ENCODE measurements at regions not wholly inside any gene's neighbourhood (a gene's known extent, or its start where the extent isn't known, plus 50 kb on each side); places are given as distances from the start of the nearest gene placed in this dataset.

- H3K27me3 ChIP-seq (ENCODE audit: insufficient read depth, low read length): no peaks in the 10 kb centered on the region
- H3K9me3 ChIP-seq (ENCODE audit: insufficient read depth, low read depth, low read length): no peaks in the 10 kb centered on the region
- no peak overlapping the region for H3K4me3 ChIP-seq (ENCODE audit: low read length)
- H3K4me1 ChIP-seq (ENCODE audit: insufficient read depth, low read length): no peaks in the 10 kb centered on the region
- no peak overlapping the region for H3K9ac ChIP-seq (ENCODE audit: low read depth, low read length)
- no peaks in the 10 kb centered on the region for H3K36me3 ChIP-seq (ENCODE audit: insufficient read depth, low read depth, low read length)
- H3K27ac ChIP-seq (ENCODE audit: low read length): no peak overlapping the region
Measured at GRCh38 chr1:30403726-30404125, 319.7 kb downstream of the MATN1 start.

- H3K27me3 ChIP-seq (ENCODE audit: insufficient read depth, low read length): no peaks in the 10 kb centered on the region
Measured at GRCh38 chr1:30403061-30403645, 320.2 kb downstream of the MATN1 start.

GRCh38 chr1:30402031-30402430, 321.4 kb downstream of the MATN1 start:
- no peak overlapping the region for H3K4me3 ChIP-seq (ENCODE audit: low read length)
- H3K27me3 ChIP-seq (ENCODE audit: insufficient read depth, low read length): no peaks in the 10 kb centered on the region
- H3K9ac ChIP-seq (ENCODE audit: low read depth, low read length): no peak overlapping the region
- H3K9me3 ChIP-seq (ENCODE audit: insufficient read depth, low read depth, low read length): no peaks in the 10 kb centered on the region
- no peaks in the 10 kb centered on the region for H3K4me1 ChIP-seq (ENCODE audit: insufficient read depth, low read length)
- H3K27ac ChIP-seq (ENCODE audit: low read length): no peak overlapping the region
- H3K36me3 ChIP-seq (ENCODE audit: insufficient read depth, low read depth, low read length): no peaks in the 10 kb centered on the region

More at GRCh38 chr1:30403061-30403645, 320.2 kb downstream of the MATN1 start:
- Histone ChIP-seq H3K9me3 (ENCODE audit: insufficient read depth, low read depth, low read length) (no peaks in the 10 kb centered on the region), H3K9ac (ENCODE audit: low read depth, low read length) (no peak overlapping the region), H3K4me1 (ENCODE audit: insufficient read depth, low read length) (no peaks in the 10 kb centered on the region), H3K27ac (ENCODE audit: low read length) (no peak overlapping the region), H3K36me3 (ENCODE audit: insufficient read depth, low read depth, low read length) (no peaks in the 10 kb centered on the region), H3K4me3 (ENCODE audit: low read length) (no peak overlapping the region)

- Histone ChIP-seq H3K4me1 (ENCODE audit: insufficient read depth, low read length) (no peaks in the 10 kb centered on the region), H3K36me3 (ENCODE audit: insufficient read depth, low read depth, low read length) (no peaks in the 10 kb centered on the region), H3K27me3 (ENCODE audit: insufficient read depth, low read length) (no peaks in the 10 kb centered on the region), H3K27ac (ENCODE audit: low read length) (no peak overlapping the region), H3K9ac (ENCODE audit: low read depth, low read length) (no peak overlapping the region), H3K4me3 (ENCODE audit: low read length) (no peak overlapping the region), H3K9me3 (ENCODE audit: insufficient read depth, low read depth, low read length) (no peaks in the 10 kb centered on the region)
Measured at GRCh38 chr1:30400507-30400906, 322.9 kb downstream of the MATN1 start.

GRCh38 chr1:30399026-30399425, 324.4 kb downstream of the MATN1 start:
- no peak overlapping the region for H3K27ac ChIP-seq (ENCODE audit: low read length)

GRCh38 chr1:30397576-30397975, 325.8 kb downstream of the MATN1 start:
- no peaks in the 10 kb centered on the region for H3K36me3 ChIP-seq (ENCODE audit: insufficient read depth, low read depth, low read length)

More at GRCh38 chr1:30399026-30399425, 324.4 kb downstream of the MATN1 start:
- H3K9me3 ChIP-seq (ENCODE audit: insufficient read depth, low read depth, low read length): no peaks in the 10 kb centered on the region
- no peaks in the 10 kb centered on the region for H3K27me3 ChIP-seq (ENCODE audit: insufficient read depth, low read length)
- no peak overlapping the region for H3K4me3 ChIP-seq (ENCODE audit: low read length)
- no peaks in the 10 kb centered on the region for H3K4me1 ChIP-seq (ENCODE audit: insufficient read depth, low read length)
- no peaks in the 10 kb centered on the region for H3K36me3 ChIP-seq (ENCODE audit: insufficient read depth, low read depth, low read length)
- no peak overlapping the region for H3K9ac ChIP-seq (ENCODE audit: low read depth, low read length)

GRCh38 chr1:30395631-30396030, 327.8 kb downstream of the MATN1 start:
- no peaks in the 10 kb centered on the region for H3K27me3 ChIP-seq (ENCODE audit: insufficient read depth, low read length)
- no peaks in the 10 kb centered on the region for H3K36me3 ChIP-seq (ENCODE audit: insufficient read depth, low read depth, low read length)

More at GRCh38 chr1:30397576-30397975, 325.8 kb downstream of the MATN1 start:
- H3K27me3 ChIP-seq (ENCODE audit: insufficient read depth, low read length): no peaks in the 10 kb centered on the region
- no peak overlapping the region for H3K27ac ChIP-seq (ENCODE audit: low read length)
- no peak overlapping the region for H3K4me3 ChIP-seq (ENCODE audit: low read length)
- H3K4me1 ChIP-seq (ENCODE audit: insufficient read depth, low read length): no peaks in the 10 kb centered on the region
- H3K9ac ChIP-seq (ENCODE audit: low read depth, low read length): no peak overlapping the region
- H3K9me3 ChIP-seq (ENCODE audit: insufficient read depth, low read depth, low read length): no peaks in the 10 kb centered on the region

GRCh38 chr1:30388386-30388785, 335.0 kb downstream of the MATN1 start:
- no peaks in the 10 kb centered on the region for H3K9me3 ChIP-seq (ENCODE audit: insufficient read depth, low read depth, low read length)
- H3K4me3 ChIP-seq (ENCODE audit: low read length): no peak overlapping the region
- H3K36me3 ChIP-seq (ENCODE audit: insufficient read depth, low read depth, low read length): no peaks in the 10 kb centered on the region
- no peak overlapping the region for H3K9ac ChIP-seq (ENCODE audit: low read depth, low read length)
- no peaks in the 10 kb centered on the region for H3K27me3 ChIP-seq (ENCODE audit: insufficient read depth, low read length)
- no peaks in the 10 kb centered on the region for H3K4me1 ChIP-seq (ENCODE audit: insufficient read depth, low read length)
- H3K27ac ChIP-seq (ENCODE audit: low read length): no peak overlapping the region

More at GRCh38 chr1:30395631-30396030, 327.8 kb downstream of the MATN1 start:
- Histone ChIP-seq H3K9ac (ENCODE audit: low read depth, low read length) (no peak overlapping the region), H3K9me3 (ENCODE audit: insufficient read depth, low read depth, low read length) (no peaks in the 10 kb centered on the region), H3K4me3 (ENCODE audit: low read length) (no peak overlapping the region), H3K27ac (ENCODE audit: low read length) (no peak overlapping the region), H3K4me1 (ENCODE audit: insufficient read depth, low read length) (no peaks in the 10 kb centered on the region)

GRCh38 chr1:30386156-30386926, 337.0 kb downstream of the MATN1 start:
- no peaks in the 10 kb centered on the region for H3K9me3 ChIP-seq (ENCODE audit: insufficient read depth, low read depth, low read length)
- H3K27me3 ChIP-seq (ENCODE audit: insufficient read depth, low read length): no peaks in the 10 kb centered on the region
- H3K27ac ChIP-seq (ENCODE audit: low read length): no peak overlapping the region
- H3K4me1 ChIP-seq (ENCODE audit: insufficient read depth, low read length): no peaks in the 10 kb centered on the region
- H3K9ac ChIP-seq (ENCODE audit: low read depth, low read length): no peak overlapping the region
- H3K4me3 ChIP-seq (ENCODE audit: low read length): no peak overlapping the region
- no peaks in the 10 kb centered on the region for H3K36me3 ChIP-seq (ENCODE audit: insufficient read depth, low read depth, low read length)

DNA sequence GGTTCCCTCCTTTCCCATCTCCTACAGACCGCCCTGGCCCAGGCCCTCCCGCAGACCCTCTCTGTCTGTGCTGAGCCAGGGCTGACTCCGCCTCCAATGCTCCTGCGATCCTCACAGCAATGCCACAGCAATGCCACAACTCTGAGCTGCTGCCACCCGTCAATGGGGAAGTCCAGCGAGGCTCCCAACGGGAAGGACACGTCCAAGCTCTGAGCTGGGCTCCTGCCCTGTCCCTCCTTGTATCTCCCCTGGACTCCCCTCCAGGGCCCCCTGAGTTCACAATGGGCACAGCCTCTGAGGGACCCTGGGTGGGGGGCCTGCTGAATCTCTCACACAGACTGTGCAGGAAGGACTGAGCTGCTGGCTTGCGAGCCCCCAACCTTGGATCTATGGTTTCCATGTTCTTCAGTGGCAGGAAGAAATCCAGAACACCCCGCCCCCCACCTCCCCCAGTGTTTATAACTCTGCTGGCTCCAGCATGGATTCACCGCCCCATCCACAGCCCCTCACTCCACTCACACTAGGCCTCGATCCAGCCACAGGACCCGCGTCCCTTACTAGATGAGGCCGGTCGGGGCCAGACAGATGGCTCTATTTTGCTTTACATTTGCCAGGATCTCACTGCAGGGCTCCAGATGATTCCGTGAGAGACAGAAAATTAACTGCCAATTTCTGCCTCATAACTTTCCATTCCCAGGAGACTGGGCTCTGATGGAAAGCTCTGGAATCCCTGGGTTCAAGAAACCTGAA, 338.0 kb downstream of the MATN1 start:
- no peak overlapping the region for H3K4me3 ChIP-seq (ENCODE audit: low read length)
- H3K27me3 ChIP-seq (ENCODE audit: insufficient read depth, low read length): no peaks in the 10 kb centered on the region
- H3K9me3 ChIP-seq (ENCODE audit: insufficient read depth, low read depth, low read length): no peaks in the 10 kb centered on the region
- no peak overlapping the region for H3K9ac ChIP-seq (ENCODE audit: low read depth, low read length)
- H3K27ac ChIP-seq (ENCODE audit: low read length): no peak overlapping the region
- no peaks in the 10 kb centered on the region for H3K36me3 ChIP-seq (ENCODE audit: insufficient read depth, low read depth, low read length)
- no peaks in the 10 kb centered on the region for H3K4me1 ChIP-seq (ENCODE audit: insufficient read depth, low read length)

DNA sequence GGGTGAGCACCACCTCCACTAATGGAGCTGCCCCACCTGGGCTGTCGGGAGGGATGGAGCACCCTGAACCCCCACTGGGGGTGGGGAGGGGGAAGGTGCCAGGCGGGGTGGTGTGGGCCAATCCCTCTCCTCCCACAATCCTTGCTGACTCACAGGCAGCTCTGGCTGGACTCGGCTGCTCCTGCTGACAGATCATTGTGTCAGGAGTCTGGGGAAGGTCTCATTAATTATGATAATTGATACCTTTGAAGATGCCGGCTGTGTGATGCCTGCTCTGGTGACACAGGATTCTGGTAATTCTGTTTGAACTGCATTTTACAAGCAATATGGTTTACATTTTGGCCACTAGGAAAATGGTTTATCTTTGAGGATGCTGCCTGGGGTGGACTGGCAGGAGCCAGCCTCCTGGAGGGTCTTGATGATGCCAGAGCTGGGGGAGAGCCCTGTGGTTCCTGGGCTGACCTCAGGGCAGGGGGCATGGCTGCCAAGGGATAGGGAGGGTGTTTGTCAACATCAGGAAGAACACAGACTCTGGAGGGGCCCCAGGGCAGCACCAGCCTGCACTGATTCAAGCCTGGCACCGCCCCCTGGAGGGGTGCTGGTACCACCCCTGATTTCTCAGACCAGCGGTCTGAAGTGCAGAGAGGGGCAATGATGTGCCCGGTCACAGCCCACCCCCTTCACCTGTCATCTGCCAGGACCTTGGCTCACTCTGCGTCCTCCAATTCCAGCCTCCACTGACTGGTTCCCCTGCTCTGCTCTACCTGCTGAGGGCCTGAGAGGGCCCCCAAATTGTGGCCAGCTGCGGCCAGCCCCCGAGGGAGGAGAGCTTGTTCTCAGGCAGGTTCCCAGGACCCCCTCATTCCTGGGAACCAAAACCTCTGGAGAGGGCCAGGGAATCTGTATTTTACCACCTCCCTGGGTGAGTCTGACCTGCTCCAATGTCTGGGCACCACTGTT, 338.8 kb downstream of the MATN1 start:
- Histone ChIP-seq H3K27me3 (ENCODE audit: insufficient read depth, low read length) (no peaks in the 10 kb centered on the region), H3K27ac (ENCODE audit: low read length) (no peak overlapping the region), H3K9ac (ENCODE audit: low read depth, low read length) (no peak overlapping the region), H3K36me3 (ENCODE audit: insufficient read depth, low read depth, low read length) (no peaks in the 10 kb centered on the region), H3K4me1 (ENCODE audit: insufficient read depth, low read length) (no peaks in the 10 kb centered on the region), H3K9me3 (ENCODE audit: insufficient read depth, low read depth, low read length) (no peaks in the 10 kb centered on the region), H3K4me3 (ENCODE audit: low read length) (no peak overlapping the region)
